Cerebellar cortex (tissue), 1 donor: ENCODE measurements at regions not wholly inside any gene's neighbourhood (a gene's known extent, or its start where the extent isn't known, plus 50 kb on each side); places are given as distances from the start of the nearest gene placed in this dataset.

Experiments used
- DNase-seq: peaks from one replicate; pipeline ENCODE4 v3.0.0-alpha.2; 2015; ENCODE audit warnings: low spot score

- DNase-seq: no peak
These were observed 312.3 kb downstream of the FAT3 start for GRCh38 chr11:92536883-92537282.

- no peak for DNase-seq
These were observed 315.5 kb downstream of the FAT3 start for GRCh38 chr11:92540096-92540495.

- DNase-seq: no peak
These were observed 321.4 kb downstream of the FAT3 start for GRCh38 chr11:92545906-92546471.

- no peak for DNase-seq
These were observed 322.0 kb downstream of the FAT3 start for GRCh38 chr11:92546603-92547002.

GRCh38 chr11:92550411-92550810 lies 325.8 kb downstream of the FAT3 start:
- peak; percentile 35 for DNase-seq

- DNase-seq: no peak
These were observed 326.3 kb downstream of the FAT3 start for GRCh38 chr11:92550871-92551270.

- no peak for DNase-seq
These were observed 328.3 kb downstream of the FAT3 start for GRCh38 chr11:92552942-92553341.

GRCh38 chr11:92554688-92555087 lies 330.1 kb downstream of the FAT3 start:
- no peak for DNase-seq

GRCh38 chr11:92556431-92556830 lies 331.8 kb downstream of the FAT3 start:
- DNase-seq: no peak

GRCh38 chr11:92557879-92558278 lies 333.3 kb downstream of the FAT3 start:
- no peak for DNase-seq

- DNase-seq: no peak
These were observed 333.7 kb downstream of the FAT3 start for GRCh38 chr11:92558323-92558722.

GRCh38 chr11:92569726-92570125 lies 345.1 kb downstream of the FAT3 start:
- DNase-seq: no peak

GRCh38 chr11:92572559-92572958 lies 347.9 kb downstream of the FAT3 start:
- DNase-seq: no peak

- DNase-seq: no peak
These were observed 351.7 kb downstream of the FAT3 start for GRCh38 chr11:92576315-92576714.

GRCh38 chr11:92580908-92581307 lies 356.3 kb downstream of the FAT3 start:
- no peak for DNase-seq

- no peak for DNase-seq
These were observed 363.8 kb downstream of the FAT3 start for GRCh38 chr11:92588393-92588792.

GRCh38 chr11:92589512-92589911 lies 364.9 kb downstream of the FAT3 start:
- DNase-seq: no peak

GRCh38 chr11:92591521-92591920 lies 366.9 kb downstream of the FAT3 start:
- DNase-seq: no peak

- no peak for DNase-seq
These were observed 369.6 kb downstream of the FAT3 start for GRCh38 chr11:92594251-92594650.

GRCh38 chr11:92595052-92595451 lies 370.4 kb downstream of the FAT3 start:
- DNase-seq: no peak

- no peak for DNase-seq
These were observed 372.1 kb downstream of the FAT3 start for GRCh38 chr11:92596596-92597317.

- DNase-seq: no peak
These were observed 368.4 kb upstream of the MTNR1B start for GRCh38 chr11:92601048-92601447.

GRCh38 chr11:92605667-92606066 lies 363.8 kb upstream of the MTNR1B start:
- DNase-seq: no peak
